B cell (primary cell): ENCODE measurements at regions not wholly inside any gene's neighbourhood (a gene's known extent, or its start where the extent isn't known, plus 50 kb on each side); places are given as distances from the start of the nearest gene placed in this dataset.

Experiments
- ATAC-seq: fragments of 200-7000 bp; cut with Tn5 transposase; one replicate; pipeline ENCODE4 v1.10.0; 2021; ENCODE audit warnings: low read depth, mild to moderate bottlenecking, moderate number of reproducible peaks, moderate library complexity
- CTCF ChIA-PET: fragments of 350-600 bp; sonication (Branson Sonifier 250); formaldehyde crosslinking; loops from one replicate; lab custom pipeline; 2021; ENCODE audit warnings: antibody characterized with exemption, inconsistent platforms; lab: Charles Lee
- POLR2A ChIA-PET: fragments of 350-600 bp; sonication (Branson Sonifier 250); formaldehyde crosslinking; loops from one replicate; lab custom pipeline; 2021; ENCODE audit warnings: antibody characterized with exemption; lab: Charles Lee
- DNase-seq: peaks from one replicate; pipeline ENCODE4 v3.0.0; 2013
- H2AFZ ChIP-seq: 2 replicates; pipeline ENCODE4 v1.6.1; 2012; ENCODE audit warnings: mild to moderate bottlenecking, low read depth, low read length; ENCODE audit not compliant: insufficient read depth, poor library complexity, severe bottlenecking
- H3K27ac ChIP-seq, 2 donors: 1 replicate in 1 of 2; 2 replicates in 1 of 2; pipeline ENCODE4 v1.5.1; 2012 to 2013; ENCODE audit warnings: low read length in 2 of 2, mild to moderate bottlenecking in 2 of 2, moderate library complexity in 1 of 2
- H3K27me3 ChIP-seq, 4 experiments: fragments of 200-600 bp in 1 of 4; sonication (generic) in 1 of 4; replicated peaks in 1 of 4; 1 replicate in 2 of 4; 2 replicates in 2 of 4; pipeline versions ENCODE4 v1.6.1 to v1.7.0; 2013 to 2016; ENCODE audit warnings: low read length in 3 of 4, mild to moderate bottlenecking in 2 of 4, mixed read lengths in 1 of 4, moderate library complexity in 1 of 4; ENCODE audit not compliant: insufficient read depth in 4 of 4, control insufficient read depth in 3 of 4; ENCODE audit errors: control extremely low read depth in 1 of 4
- H3K36me3 ChIP-seq, 2 experiments: replicated peaks in 1 of 2; 1 replicate in 1 of 2; 2 replicates in 1 of 2; pipeline versions ENCODE4 v1.6.1 to v1.7.1; 2013; ENCODE audit warnings: low read length in 1 of 2; ENCODE audit not compliant: insufficient read depth in 2 of 2, control insufficient read depth in 1 of 2; ENCODE audit errors: control extremely low read depth in 1 of 2, extremely low read depth in 1 of 2
- H3K4me1 ChIP-seq, 2 donors: fragments of 200-600 bp in 1 of 2; sonication (generic) in 1 of 2; 1 replicate in 1 of 2; 2 replicates in 1 of 2; pipeline versions ENCODE4 v1.5.1 to v1.6.1; 2013 to 2017; ENCODE audit warnings: low read length in 2 of 2; ENCODE audit not compliant: control insufficient read depth in 2 of 2, insufficient read depth in 2 of 2
- H3K4me2 ChIP-seq: replicated peaks from 2 replicates; pipeline ENCODE3; 2012; ENCODE audit warnings: mild to moderate bottlenecking, low read depth, low read length; ENCODE audit not compliant: poor library complexity, severe bottlenecking
- H3K4me3 ChIP-seq, 5 experiments: fragments of 200-600 bp in 1 of 5; sonication (generic) in 1 of 5; 1 replicate in 3 of 5; 2 replicates in 2 of 5; pipeline versions ENCODE4 v1.5.1 to v1.7.0; 2011 to 2016; ENCODE audit warnings: low read length in 4 of 5, mild to moderate bottlenecking in 4 of 5, low read depth in 2 of 5, control low read depth in 1 of 5, moderate library complexity in 1 of 5; ENCODE audit not compliant: insufficient read depth in 1 of 5; ENCODE audit errors: control extremely low read depth in 1 of 5, extremely low read depth in 1 of 5
- H3K79me2 ChIP-seq: fragments of 200-600 bp; sonication (generic); one replicate; pipeline ENCODE4 v1.6.0; 2016; ENCODE audit warnings: low read length; ENCODE audit not compliant: control insufficient read depth, insufficient read depth
- H3K9ac ChIP-seq: fragments of 200-600 bp; sonication (generic); 2 replicates; pipeline ENCODE4 v1.6.1; 2017; ENCODE audit warnings: mild to moderate bottlenecking, low read length, moderate library complexity
- H3K9me3 ChIP-seq, 3 donors: one replicate each; pipeline versions ENCODE4 v1.6.1 to v1.7.1; 2013; ENCODE audit warnings: low read length in 2 of 3; ENCODE audit not compliant: control insufficient read depth in 2 of 3, insufficient read depth in 1 of 3; ENCODE audit errors: control extremely low read depth in 1 of 3
- H4K20me1 ChIP-seq: 2 replicates; pipeline ENCODE4 v1.6.0; 2012; ENCODE audit warnings: mild to moderate bottlenecking, low read length; ENCODE audit not compliant: insufficient read depth, control insufficient read depth, poor library complexity, severe bottlenecking
- H3K27ac Mint-ChIP-seq: one replicate; pipeline ENCODE4 v1.8.0; 2021; ENCODE audit warnings: mixed read lengths
- H3K27me3 Mint-ChIP-seq: one replicate; pipeline ENCODE4 v1.8.0; 2021; ENCODE audit warnings: mixed read lengths
- H3K4me1 Mint-ChIP-seq: one replicate; pipeline ENCODE4 v1.8.0; 2021; ENCODE audit warnings: mixed read lengths
- H3K4me3 Mint-ChIP-seq: one replicate; pipeline ENCODE4 v1.8.0; 2021; ENCODE audit warnings: mixed read lengths
- H3K9me3 Mint-ChIP-seq: one replicate; pipeline ENCODE4 v1.8.0; 2022; ENCODE audit warnings: mixed read lengths; ENCODE audit not compliant: insufficient read depth
- CTCF ChIP-seq: fragments of 200-600 bp; IDR thresholded peaks from one replicate; pipeline ENCODE4 v1.8.0; 2022; ENCODE audit warnings: antibody characterized with exemption, mild to moderate bottlenecking
- EZH2 ChIP-seq: IDR thresholded peaks from 2 replicates; pipeline ENCODE4 v1.6.1; 2012; ENCODE audit warnings: borderline replicate concordance, low read depth, mild to moderate bottlenecking, moderate library complexity, low read length; ENCODE audit not compliant: insufficient read depth, poor library complexity, severe bottlenecking
- WGBS: methylation state at CpG from one replicate; pipeline ENCODE4 v1.1.5; 2013; ENCODE audit warnings: missing lambda C conversion rate; ENCODE audit not compliant: insufficient coverage; 5-methylcytosine and 5-hydroxymethylcytosine counted together
- intact Hi-C: fragments of 100-400 bp; cut with micrococcal nuclease; formaldehyde crosslinking; loops from one replicate; pipeline ENCODE4 v1.10.0; 2022

- Histone ChIP-seq H3K27ac (no peak overlapping the region), H4K20me1 (no peaks in the 10 kb centered on the region), H3K27me3 (no peaks in the 10 kb centered on the region), H2AFZ (no peak overlapping the region), H3K9me3 (peaks cover 0 to 3% (median 0%) of the 10 kb centered on the region in 3 donors), H3K4me2 (no peak overlapping the region), H3K36me3 (no peaks in the 10 kb centered on the region), H3K9ac (no peak overlapping the region), H3K4me3 (no peak overlapping the region), H3K4me1 (no peaks in the 10 kb centered on the region), H3K79me2 (no peaks in the 10 kb centered on the region)
- Mint-ChIP-seq H3K27me3 (no peaks in the 10 kb centered on the region), H3K9me3 (no peaks in the 10 kb centered on the region), H3K4me1 (no peaks in the 10 kb centered on the region), H3K27ac (no peak overlapping the region), H3K4me3 (no peak overlapping the region)
- POLR2A ChIA-PET: no interaction called here
- ATAC-seq: no peak
- WGBS: 78% methylated on average over 2 of the region's 3 CpGs
- TF ChIP-seq CTCF: no peak
- no peak for TF ChIP-seq EZH2
- CTCF ChIA-PET: no interaction called here
- DNase-seq: no peak
- intact Hi-C loops: no loop called here
These were observed 106.1 kb upstream of the PLET1 start for GRCh38 chr11:112366777-112367176.

GRCh38 chr11:112367461-112367860, 106.8 kb upstream of the PLET1 start:
- DNase-seq (no peak), ATAC-seq (no peak)
- Mint-ChIP-seq H3K27me3 (no peaks in the 10 kb centered on the region), H3K4me3 (no peak overlapping the region), H3K4me1 (no peaks in the 10 kb centered on the region), H3K27ac (no peak overlapping the region), H3K9me3 (no peaks in the 10 kb centered on the region)
- Histone ChIP-seq H3K9me3 (peaks cover 0 to 3% (median 0%) of the 10 kb centered on the region in 3 donors), H3K4me1 (no peaks in the 10 kb centered on the region), H3K4me2 (no peak overlapping the region), H2AFZ (no peak overlapping the region), H3K27me3 (no peaks in the 10 kb centered on the region), H3K9ac (no peak overlapping the region), H3K36me3 (no peaks in the 10 kb centered on the region), H3K27ac (no peak overlapping the region), H3K4me3 (no peak overlapping the region), H3K79me2 (no peaks in the 10 kb centered on the region), H4K20me1 (no peaks in the 10 kb centered on the region)
- ChIA-PET CTCF (no interaction called here), POLR2A (no interaction called here)
- no peak for TF ChIP-seq CTCF
- TF ChIP-seq EZH2: no peak
- intact Hi-C loops: no loop called here
- 90% methylated on average over 3 of the region's 3 CpGs for WGBS
